HG02798 (cell line): ENCODE measurements at regions not wholly inside any gene's neighbourhood (a gene's known extent, or its start where the extent isn't known, plus 50 kb on each side); places are given as distances from the start of the nearest gene placed in this dataset.
"Not testable (repeated sequence)": the region's sequence is repeated elsewhere in the genome, so short reads cannot be mapped to it uniquely, and the experiment has no call there.

ENCODE experiments used
- ATAC-seq: cut with Tn5 transposase; IDR thresholded peaks from one replicate; pipeline ENCODE4 v1.9.1; 2021; ENCODE audit warnings: mild to moderate bottlenecking; ENCODE audit not compliant: unreplicated experiment, poor library complexity

- no peak for ATAC-seq
These were observed 1093.4 kb upstream of the FLRT2 start for GRCh38 chr14:84436528-84436927.

- no peak for ATAC-seq
These were observed 1087.4 kb upstream of the FLRT2 start for GRCh38 chr14:84442521-84442920.

DNA sequence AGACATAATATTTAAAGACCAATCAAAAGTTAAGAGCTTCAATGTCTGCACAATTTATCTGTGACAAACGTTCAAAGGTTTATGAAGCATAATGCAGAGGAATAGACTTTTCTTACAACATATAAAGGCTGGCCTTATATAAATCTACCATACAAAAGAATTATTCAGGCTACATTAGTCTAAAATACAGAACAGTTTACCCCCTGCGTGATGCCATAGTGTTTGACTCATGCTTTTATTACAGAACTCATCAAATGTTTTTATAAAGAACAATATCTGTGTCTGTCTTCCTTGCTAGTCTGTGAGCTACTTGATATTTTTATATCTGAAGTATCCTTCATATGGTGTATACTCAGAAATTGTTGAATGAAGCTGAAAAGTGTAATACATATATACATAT lies 1084.5 kb upstream of the FLRT2 start:
- no peak for ATAC-seq

DNA sequence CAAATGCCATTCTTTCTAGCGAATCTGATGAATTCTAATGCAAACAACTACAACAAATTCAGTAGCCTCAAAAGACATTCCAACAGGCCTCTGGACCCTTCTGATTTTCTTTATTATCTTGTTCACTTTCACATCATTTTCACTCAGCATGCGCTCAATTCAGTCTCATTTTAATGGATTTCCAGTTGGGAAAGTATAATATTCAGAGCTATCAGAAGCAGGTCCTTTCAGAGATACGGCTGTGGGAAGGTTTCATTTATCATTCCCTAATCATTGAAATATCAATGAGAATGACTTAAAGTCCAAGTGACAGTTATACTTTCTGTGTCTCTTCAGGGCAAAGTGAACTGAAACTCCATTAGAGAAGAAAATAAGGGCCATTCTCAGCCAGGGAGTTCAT lies 1083.7 kb upstream of the FLRT2 start:
- no peak for ATAC-seq

DNA sequence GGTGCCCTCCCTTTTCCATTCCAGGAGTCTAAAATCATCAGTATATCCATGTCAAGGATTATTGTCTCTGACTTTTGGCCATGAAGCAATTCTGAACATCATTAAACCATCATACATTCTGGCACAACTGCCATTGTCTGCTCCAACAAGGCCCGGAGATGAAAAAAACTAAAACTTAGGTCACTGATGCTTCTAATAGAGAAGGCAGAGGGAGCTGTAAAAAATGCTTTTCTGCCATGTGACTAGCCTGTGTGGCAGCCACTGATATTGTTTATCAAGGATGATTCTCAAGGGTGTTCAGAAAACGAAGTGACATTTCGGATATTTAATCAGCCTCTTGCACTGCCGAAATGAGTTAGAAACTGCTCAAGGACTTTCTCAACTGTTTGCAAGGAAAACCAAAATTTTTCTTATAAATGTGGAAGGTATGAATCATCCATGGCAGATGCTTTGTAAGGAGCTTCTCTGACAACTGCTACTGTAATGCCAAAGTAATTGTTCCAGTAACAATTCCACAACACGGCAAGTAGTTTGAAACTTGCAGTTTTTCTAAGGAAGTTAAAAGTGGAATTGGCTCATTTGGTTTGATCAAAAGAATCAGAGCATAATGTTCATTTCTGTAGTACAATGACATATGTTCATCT lies 1076.5 kb upstream of the FLRT2 start:
- ATAC-seq: no peak

- no peak for ATAC-seq
These were observed 1075.8 kb upstream of the FLRT2 start for GRCh38 chr14:84454114-84454513.

- no peak for ATAC-seq
These were observed 1073.0 kb upstream of the FLRT2 start for GRCh38 chr14:84456946-84457345.

GRCh38 chr14:84458881-84459280 lies 1071.1 kb upstream of the FLRT2 start:
- ATAC-seq: no peak

DNA sequence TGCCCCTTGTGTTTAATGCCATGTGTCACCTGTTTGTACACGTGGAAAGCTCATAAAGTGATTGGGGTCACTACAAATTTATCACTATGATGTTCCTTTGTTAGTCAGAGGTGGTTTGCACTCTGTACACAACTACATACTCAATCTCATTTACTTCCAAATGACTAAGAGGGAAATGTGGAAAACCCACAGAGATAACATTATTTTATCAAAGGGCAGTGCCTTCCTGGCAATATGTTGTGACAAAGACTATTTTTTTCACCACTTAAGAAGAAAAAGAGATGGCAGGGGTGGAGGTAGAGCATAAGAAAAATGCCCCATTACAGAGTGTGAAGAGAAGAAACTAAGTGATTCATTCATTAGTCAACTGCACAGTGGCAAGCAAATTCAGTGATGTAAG lies 1064.1 kb upstream of the FLRT2 start:
- no peak for ATAC-seq

DNA sequence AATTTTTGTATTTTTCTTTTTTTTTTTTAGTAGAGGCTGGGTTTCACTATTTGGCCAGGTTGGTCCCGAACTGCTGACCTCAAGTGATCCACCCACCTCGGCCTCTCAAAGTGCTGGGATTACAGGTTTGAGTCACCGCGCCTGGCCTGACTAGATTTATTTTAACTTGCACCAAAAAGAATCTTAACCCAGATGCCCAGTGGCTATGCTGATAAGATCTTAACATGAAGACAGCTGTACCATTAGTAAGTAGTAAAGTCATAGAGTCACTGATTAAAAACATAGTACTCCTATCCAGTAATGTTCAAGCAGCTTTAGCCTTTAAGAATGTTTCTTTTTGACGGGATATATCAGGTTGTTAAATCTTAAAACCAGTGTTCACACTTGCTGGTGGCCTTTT lies 1061.8 kb upstream of the FLRT2 start:
- ATAC-seq: no peak

DNA sequence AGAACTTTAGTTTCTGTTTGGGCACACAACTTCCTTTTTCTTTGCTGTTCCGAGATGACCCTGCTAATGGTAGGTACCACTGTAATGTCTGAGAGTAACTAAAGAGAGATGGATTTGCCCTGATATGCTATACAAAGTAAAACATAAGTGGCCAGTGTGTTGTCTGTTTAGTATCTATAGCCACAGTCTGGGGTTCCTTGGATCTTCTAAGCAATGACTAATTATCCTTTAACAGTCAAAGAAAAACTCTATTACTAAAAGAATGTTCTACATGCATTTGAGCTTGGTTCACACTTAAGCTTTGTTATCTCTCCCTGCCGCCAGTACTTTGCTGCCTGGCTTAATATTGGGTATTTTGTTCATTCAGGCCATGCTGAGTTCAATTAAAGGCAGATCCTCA lies 1051.9 kb upstream of the FLRT2 start:
- ATAC-seq: no peak

GRCh38 chr14:84482256-84483071 lies 1047.5 kb upstream of the FLRT2 start:
- no peak for ATAC-seq

DNA sequence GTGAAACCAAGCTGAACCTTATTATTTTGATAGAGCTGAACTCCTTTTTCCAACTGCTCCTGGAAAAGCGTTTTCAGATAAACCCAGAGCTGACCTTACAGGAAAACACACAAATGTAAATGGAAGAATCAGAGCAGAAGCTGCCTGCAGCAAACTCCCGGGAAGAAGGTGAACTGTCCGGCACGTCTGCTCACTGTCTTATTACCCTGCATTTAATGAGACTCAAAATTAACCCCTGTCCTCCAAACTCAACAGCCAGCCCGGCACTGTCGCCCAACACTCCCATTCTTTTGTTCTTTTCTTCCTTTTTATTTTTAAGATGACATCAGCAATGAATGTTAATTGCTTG lies 1046.9 kb upstream of the FLRT2 start:
- no peak for ATAC-seq

DNA sequence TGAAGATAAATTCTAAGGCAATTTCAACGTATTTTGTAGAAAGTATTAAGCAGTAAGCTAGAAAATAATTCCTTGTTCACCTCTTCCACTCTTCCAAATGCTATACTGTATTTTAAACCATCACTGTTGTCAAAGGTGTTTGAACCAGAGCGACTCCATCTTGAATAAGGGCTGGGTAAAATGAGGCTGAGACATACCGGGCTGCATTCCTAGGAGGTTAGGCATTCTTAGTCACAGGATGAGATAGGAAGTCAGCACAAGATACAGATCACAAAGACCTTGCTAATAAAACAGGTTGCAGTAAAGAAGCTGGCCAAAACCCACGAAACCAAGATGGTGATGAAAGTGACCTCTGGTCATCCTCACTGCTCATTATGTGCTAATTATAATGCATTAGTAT lies 1045.7 kb upstream of the FLRT2 start:
- ATAC-seq: not testable (repeated sequence)

GRCh38 chr14:84485036-84485435 lies 1044.9 kb upstream of the FLRT2 start:
- ATAC-seq: no peak

DNA sequence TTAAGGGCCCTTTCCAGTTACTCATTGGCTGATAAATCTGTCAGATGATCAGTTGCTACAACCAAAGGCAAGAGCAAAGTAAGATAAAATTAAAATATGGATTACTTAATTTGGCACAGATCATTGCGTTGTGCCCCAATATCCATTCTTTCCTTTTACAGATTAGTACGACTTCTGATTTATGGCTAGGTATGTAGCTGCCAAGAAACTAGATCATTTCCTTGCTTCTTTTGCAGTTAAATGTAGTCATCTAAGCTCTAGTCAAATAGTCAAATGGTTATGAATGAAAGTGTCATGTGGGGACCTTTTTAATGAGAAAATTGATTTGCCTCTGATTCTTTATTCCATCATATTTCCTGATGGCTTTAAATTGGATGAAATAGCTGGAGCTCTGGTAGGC lies 1039.9 kb upstream of the FLRT2 start:
- ATAC-seq: no peak

DNA sequence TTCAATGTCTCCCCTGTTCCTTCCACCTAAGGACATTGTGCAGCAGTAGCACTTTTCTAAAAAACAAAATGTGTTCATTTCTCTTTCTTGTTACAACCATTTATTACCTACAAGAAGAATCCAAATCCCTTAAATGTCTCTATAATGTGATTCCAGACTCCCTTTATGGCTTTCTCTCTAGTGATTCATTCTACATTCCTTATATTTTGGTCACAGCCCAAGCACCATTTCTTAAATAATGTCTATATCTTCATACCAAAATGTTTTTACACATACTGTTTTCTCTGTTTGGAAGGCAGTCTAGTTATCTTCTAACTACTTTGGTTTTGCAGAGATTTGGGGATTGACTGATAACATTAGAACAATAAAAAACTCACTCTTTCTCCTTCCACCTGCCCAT lies 1037.3 kb upstream of the FLRT2 start:
- no peak for ATAC-seq

- no peak for ATAC-seq
These were observed 1036.2 kb upstream of the FLRT2 start for GRCh38 chr14:84493779-84494178.

DNA sequence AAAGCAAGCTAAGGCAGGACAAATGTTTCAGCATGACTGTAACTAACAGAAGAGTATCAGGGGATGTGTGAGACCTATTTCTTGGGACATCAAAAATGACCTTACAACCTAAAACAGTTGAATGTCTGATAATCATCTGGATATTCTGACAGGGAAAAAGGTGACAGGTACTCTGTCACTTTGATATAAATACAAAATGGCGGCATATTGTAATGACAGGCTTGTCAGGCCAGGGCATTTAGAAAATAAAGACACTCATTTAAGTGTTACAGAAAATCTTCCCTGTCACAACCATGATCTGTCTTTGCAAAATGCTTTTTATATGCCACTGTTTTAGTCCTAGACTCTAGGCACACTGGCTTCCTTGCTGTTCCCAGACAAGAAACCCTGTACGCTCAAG lies 1033.3 kb upstream of the FLRT2 start:
- ATAC-seq: no peak

- ATAC-seq: not testable (repeated sequence)
These were observed 1017.1 kb upstream of the FLRT2 start for GRCh38 chr14:84512823-84513222.

- ATAC-seq: no peak
These were observed 1010.1 kb upstream of the FLRT2 start for GRCh38 chr14:84519836-84520235.

- ATAC-seq: no peak
These were observed 1009.1 kb upstream of the FLRT2 start for GRCh38 chr14:84520711-84521338.
